ENCODE measurements at regions not wholly inside any gene's neighbourhood (a gene's known extent, or its start where the extent isn't known, plus 50 kb on each side); places are given as distances from the start of the nearest gene placed in this dataset.

DNA sequence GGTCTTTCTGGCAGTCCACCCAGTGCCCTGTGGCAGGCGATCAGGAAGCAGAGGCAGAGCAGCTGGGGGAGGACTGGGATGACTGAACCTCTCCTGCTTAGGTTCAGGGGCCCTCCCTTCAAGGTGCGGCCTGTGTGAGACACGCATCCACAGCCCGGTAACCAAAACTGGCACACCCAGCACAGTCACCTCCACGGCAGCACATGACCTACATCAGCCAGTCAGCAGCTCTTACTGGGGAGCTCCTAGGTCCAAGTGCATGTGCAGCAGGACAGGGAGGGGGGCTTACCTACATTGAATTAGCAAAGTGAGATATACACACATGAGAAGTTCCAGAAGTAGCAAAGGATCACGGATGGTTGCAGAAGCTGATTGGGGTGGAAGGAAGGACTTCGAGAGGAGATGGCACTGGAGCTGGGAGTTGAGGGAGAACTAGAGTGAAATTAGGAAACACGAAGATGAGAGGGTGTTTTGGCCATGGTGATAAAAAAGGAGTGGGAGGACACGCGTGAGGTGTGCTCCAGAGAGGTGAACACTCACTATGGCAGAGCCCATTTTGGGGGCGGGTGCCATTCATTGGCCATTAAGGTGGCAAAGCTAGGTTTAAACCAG is 51.4 kb upstream of the IRF2BP2 start:
- no peak for TF ChIP-seq NFIC (IDR thresholded peaks at IDR 0.05; ENCODE audit: borderline replicate concordance)
- TF ChIP-seq, protein P1, sequence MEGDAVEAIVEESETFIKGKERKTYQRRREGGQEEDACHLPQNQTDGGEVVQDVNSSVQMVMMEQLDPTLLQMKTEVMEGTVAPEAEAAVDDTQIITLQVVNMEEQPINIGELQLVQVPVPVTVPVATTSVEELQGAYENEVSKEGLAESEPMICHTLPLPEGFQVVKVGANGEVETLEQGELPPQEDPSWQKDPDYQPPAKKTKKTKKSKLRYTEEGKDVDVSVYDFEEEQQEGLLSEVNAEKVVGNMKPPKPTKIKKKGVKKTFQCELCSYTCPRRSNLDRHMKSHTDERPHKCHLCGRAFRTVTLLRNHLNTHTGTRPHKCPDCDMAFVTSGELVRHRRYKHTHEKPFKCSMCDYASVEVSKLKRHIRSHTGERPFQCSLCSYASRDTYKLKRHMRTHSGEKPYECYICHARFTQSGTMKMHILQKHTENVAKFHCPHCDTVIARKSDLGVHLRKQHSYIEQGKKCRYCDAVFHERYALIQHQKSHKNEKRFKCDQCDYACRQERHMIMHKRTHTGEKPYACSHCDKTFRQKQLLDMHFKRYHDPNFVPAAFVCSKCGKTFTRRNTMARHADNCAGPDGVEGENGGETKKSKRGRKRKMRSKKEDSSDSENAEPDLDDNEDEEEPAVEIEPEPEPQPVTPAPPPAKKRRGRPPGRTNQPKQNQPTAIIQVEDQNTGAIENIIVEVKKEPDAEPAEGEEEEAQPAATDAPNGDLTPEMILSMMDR (IDR thresholded peaks at IDR 0.05) = no peak
- TF ChIP-seq, protein P2, sequence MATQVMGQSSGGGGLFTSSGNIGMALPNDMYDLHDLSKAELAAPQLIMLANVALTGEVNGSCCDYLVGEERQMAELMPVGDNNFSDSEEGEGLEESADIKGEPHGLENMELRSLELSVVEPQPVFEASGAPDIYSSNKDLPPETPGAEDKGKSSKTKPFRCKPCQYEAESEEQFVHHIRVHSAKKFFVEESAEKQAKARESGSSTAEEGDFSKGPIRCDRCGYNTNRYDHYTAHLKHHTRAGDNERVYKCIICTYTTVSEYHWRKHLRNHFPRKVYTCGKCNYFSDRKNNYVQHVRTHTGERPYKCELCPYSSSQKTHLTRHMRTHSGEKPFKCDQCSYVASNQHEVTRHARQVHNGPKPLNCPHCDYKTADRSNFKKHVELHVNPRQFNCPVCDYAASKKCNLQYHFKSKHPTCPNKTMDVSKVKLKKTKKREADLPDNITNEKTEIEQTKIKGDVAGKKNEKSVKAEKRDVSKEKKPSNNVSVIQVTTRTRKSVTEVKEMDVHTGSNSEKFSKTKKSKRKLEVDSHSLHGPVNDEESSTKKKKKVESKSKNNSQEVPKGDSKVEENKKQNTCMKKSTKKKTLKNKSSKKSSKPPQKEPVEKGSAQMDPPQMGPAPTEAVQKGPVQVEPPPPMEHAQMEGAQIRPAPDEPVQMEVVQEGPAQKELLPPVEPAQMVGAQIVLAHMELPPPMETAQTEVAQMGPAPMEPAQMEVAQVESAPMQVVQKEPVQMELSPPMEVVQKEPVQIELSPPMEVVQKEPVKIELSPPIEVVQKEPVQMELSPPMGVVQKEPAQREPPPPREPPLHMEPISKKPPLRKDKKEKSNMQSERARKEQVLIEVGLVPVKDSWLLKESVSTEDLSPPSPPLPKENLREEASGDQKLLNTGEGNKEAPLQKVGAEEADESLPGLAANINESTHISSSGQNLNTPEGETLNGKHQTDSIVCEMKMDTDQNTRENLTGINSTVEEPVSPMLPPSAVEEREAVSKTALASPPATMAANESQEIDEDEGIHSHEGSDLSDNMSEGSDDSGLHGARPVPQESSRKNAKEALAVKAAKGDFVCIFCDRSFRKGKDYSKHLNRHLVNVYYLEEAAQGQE (IDR thresholded peaks at IDR 0.05; ENCODE audit: low read depth, low read length) = no peak
- TF ChIP-seq TCF12 (IDR thresholded peaks at IDR 0.05) = no peak
- no peak for TF ChIP-seq MEF2A (IDR thresholded peaks at IDR 0.05; ENCODE audit: borderline replicate concordance, low read depth)
- no peak for TF ChIP-seq RFX5 (IDR thresholded peaks at IDR 0.05; ENCODE audit: low read length)
- TF ChIP-seq, protein P3, sequence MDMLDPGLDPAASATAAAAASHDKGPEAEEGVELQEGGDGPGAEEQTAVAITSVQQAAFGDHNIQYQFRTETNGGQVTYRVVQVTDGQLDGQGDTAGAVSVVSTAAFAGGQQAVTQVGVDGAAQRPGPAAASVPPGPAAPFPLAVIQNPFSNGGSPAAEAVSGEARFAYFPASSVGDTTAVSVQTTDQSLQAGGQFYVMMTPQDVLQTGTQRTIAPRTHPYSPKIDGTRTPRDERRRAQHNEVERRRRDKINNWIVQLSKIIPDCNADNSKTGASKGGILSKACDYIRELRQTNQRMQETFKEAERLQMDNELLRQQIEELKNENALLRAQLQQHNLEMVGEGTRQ (IDR thresholded peaks at IDR 0.05; ENCODE audit: borderline replicate concordance, low read depth, low read length) = no peak
- TF ChIP-seq, protein P4, sequence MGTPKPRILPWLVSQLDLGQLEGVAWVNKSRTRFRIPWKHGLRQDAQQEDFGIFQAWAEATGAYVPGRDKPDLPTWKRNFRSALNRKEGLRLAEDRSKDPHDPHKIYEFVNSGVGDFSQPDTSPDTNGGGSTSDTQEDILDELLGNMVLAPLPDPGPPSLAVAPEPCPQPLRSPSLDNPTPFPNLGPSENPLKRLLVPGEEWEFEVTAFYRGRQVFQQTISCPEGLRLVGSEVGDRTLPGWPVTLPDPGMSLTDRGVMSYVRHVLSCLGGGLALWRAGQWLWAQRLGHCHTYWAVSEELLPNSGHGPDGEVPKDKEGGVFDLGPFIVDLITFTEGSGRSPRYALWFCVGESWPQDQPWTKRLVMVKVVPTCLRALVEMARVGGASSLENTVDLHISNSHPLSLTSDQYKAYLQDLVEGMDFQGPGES (IDR thresholded peaks at IDR 0.05; ENCODE audit: low read depth, low read length) = no peak
- TF ChIP-seq YY1 (IDR thresholded peaks at IDR 0.05; ENCODE audit: low read depth) = no peak
- TF ChIP-seq FOSL2 (IDR thresholded peaks at IDR 0.05; ENCODE audit: borderline replicate concordance, low read depth) = no peak

All from SK-N-SH (cell line).